ENCODE measurements at regions not wholly inside any gene's neighbourhood (a gene's known extent, or its start where the extent isn't known, plus 50 kb on each side); places are given as distances from the start of the nearest gene placed in this dataset.

DNA sequence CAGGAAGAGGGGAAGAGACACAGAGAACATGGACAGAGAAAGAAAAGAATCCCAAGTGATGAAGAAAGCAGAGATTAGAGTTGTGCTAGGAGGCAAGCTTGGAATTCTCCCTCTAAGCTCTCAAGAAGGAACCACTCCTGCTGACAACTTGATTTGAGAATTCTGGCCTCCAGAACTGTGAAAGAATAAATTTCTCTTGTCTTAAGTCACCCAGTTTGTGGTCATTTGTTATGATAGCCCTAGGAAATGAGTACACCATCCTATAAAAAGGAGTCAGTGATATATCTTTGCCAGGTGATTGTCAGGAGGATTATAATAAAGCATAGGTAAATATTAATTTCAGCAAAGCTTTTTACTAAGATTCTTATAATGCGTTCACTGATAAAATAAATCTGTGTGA, 82.7 kb upstream of the TFEC start:
- TF ChIP-seq, protein P1, sequence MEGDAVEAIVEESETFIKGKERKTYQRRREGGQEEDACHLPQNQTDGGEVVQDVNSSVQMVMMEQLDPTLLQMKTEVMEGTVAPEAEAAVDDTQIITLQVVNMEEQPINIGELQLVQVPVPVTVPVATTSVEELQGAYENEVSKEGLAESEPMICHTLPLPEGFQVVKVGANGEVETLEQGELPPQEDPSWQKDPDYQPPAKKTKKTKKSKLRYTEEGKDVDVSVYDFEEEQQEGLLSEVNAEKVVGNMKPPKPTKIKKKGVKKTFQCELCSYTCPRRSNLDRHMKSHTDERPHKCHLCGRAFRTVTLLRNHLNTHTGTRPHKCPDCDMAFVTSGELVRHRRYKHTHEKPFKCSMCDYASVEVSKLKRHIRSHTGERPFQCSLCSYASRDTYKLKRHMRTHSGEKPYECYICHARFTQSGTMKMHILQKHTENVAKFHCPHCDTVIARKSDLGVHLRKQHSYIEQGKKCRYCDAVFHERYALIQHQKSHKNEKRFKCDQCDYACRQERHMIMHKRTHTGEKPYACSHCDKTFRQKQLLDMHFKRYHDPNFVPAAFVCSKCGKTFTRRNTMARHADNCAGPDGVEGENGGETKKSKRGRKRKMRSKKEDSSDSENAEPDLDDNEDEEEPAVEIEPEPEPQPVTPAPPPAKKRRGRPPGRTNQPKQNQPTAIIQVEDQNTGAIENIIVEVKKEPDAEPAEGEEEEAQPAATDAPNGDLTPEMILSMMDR (IDR thresholded peaks at IDR 0.05; ENCODE audit: control extremely low read depth, extremely low read depth, low read depth, missing control alignments), result no peak
- no peak for DNase-seq (ENCODE audit: extremely low spot score)
- POLR2A ChIA-PET, result no interaction called here
- CTCF ChIA-PET, result no interaction called here

DNA sequence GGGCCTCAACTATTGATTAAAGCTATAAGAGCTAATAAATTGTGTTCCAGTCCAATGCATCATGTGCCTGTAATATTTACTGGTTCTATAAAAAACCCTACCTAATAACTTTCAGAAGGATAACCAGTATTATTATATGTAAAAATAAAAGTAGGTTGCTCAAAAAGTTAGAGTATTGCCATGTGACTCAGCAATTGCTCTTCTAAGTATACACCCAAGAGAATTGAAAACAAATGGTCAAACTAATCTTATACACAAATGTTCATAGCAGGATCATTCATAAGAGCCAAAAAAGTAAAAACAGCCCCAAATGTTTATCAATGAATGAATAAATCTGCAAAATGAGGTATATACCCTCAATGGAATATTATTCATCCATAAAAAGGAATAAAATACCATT, 89.5 kb upstream of the TES start:
- TF ChIP-seq, protein P1 (IDR thresholded peaks at IDR 0.05; ENCODE audit: control extremely low read depth, extremely low read depth, low read depth, missing control alignments), result no peak
- ChIA-PET CTCF (interaction anchor here (1.1 to 2.6 kb wide), 3 partner anchors 13 to 18 kb away, joined by 3 to 10 read pairs (median 5); no protein-coding TSS in a partner anchor), POLR2A (no interaction called here)
- DNase-seq (ENCODE audit: extremely low spot score), result no peak

DNA sequence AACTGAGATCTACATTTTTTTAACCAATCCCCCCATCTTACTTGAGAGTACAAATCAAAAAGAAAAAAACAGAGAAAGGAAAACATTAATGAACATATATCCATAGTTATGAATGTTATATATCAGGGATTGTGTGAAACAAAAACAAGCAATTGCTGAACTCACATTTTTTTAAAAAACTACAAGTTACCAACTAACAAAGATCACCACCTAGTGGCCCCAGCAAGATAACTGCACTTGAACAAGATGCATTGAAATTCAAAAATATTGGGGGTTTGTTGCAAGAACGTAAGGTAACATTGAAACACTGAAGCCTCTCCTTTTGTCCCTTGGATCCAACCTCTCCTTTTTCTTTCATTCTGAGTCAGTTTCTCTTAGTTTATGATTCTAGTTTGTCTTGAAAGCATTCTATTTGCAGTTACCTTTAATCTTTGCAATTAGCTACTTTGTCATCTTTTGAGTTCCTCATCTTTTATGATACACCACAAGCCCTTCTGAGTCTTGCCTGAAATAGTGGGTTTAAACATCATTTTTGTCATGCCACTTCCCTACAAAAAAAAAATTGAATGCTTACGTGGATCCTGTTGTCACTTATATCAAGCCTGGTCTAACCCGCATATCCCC, 87.3 kb upstream of the TES start:
- CTCF ChIA-PET, result interaction anchor here (1.0 to 2.6 kb wide), 5 partner anchors 10 to 37 kb away, joined by 3 to 11 read pairs (median 3); no protein-coding TSS in a partner anchor
- POLR2A ChIA-PET, result no interaction called here
- TF ChIP-seq, protein P1 (IDR thresholded peaks at IDR 0.05; ENCODE audit: control extremely low read depth, extremely low read depth, low read depth, missing control alignments), result peak; percentile 60
- peak; percentile 5 for DNase-seq (ENCODE audit: extremely low spot score)

DNA sequence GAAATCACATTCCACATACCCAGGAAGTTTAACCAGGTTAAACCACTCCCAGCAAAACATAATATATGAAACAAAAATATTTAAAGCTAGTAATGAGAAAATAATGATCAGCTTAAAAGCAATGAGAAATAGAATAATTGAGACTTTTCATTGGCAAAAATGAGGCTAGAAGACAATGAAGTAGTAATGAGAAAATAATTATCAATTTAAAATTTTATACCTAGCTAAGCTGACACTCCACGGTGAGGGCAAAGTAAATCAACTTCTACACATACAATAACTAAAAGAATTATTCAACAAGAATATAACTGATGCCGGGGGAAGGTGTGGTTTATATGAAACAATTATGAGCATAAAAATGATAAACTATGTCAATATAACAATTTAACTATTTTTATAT, 82.2 kb upstream of the TES start:
- ChIA-PET POLR2A (no interaction called here), CTCF (interaction anchor here (0.6 to 1.3 kb wide), 6 partner anchors 8 to 53 kb away, joined by 3 to 6 read pairs (median 4); no protein-coding TSS in a partner anchor)
- TF ChIP-seq, protein P1 (IDR thresholded peaks at IDR 0.05; ENCODE audit: control extremely low read depth, extremely low read depth, low read depth, missing control alignments), result no peak
- no peak for DNase-seq (ENCODE audit: extremely low spot score)

DNA sequence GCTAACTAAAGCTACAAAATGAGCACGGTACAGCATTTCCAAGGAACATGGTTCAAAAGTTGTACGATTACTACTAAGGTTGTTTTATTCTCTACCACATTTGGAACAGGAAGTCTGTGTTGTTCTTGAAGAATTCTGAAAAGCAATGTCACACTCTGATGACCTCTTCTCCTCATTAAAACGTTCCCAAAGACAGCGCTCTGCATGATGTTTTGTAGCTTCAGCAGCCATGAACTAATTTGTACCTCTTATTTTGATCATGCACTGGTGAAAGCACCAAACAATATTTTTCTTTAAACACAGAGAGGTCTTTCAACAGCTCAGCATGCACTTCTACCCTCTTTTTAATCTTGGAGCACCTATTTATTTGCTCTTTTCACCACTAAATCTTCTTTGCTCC, 75.0 kb upstream of the TES start:
- TF ChIP-seq, protein P1 (IDR thresholded peaks at IDR 0.05; ENCODE audit: control extremely low read depth, extremely low read depth, low read depth, missing control alignments), result no peak
- POLR2A ChIA-PET, result no interaction called here
- CTCF ChIA-PET, result interaction anchor here (0.9 to 3.4 kb wide), 5 partner anchors 31 to 652 kb away, joined by 3 to 21 read pairs (median 8); no protein-coding TSS in a partner anchor
- DNase-seq (ENCODE audit: extremely low spot score), result no peak

DNA sequence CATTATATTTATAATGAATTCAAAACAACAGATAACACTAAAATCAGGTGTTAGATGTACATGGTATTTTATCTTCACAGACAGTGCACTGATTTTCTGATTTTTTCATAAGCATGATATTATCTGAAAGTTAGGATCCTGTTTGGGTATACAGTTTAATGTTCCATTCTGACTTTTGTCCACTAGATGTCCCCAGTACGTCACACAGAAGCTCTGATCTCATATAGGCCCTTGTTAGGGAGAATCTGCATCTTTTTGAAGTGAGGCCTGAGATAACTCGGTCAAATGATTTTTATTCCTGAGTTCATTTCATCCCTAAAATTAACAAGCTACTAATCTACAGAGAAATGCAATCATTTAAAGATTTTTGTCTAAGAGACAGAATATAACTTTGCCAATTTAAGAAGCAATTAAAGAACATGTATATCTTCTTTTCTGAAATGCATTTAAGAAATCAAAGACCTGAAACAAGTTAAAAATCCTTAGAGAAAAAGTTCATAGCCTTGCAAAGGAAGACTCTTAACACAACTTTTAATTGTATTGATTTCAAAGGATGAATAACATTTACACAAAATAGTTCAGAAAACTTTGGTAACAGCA, 72.0 kb upstream of the TES start:
- TF ChIP-seq, protein P1 (IDR thresholded peaks at IDR 0.05; ENCODE audit: control extremely low read depth, extremely low read depth, low read depth, missing control alignments), result peak; percentile 69
- ChIA-PET CTCF (interaction anchor here (0.6 to 2.5 kb wide), 28 partner anchors 10 to 726 kb away, joined by 3 to 22 read pairs (median 4); no protein-coding TSS in a partner anchor), POLR2A (no interaction called here)
- peak; percentile 37 for DNase-seq (ENCODE audit: extremely low spot score)

All from GM10248 (cell line).